ENCODE measurements at regions not wholly inside any gene's neighbourhood (a gene's known extent, or its start where the extent isn't known, plus 50 kb on each side); places are given as distances from the start of the nearest gene placed in this dataset.

GRCh38 chr2:150609831-150610582, 122.5 kb upstream of the RND3 start:
- Histone ChIP-seq H3K79me2 (ENCODE audit: low read length) (no peaks in the 10 kb centered on the region), H3K4me1 (ENCODE audit: low read length) (no peaks in the 10 kb centered on the region), H3K9me2 (replicated peaks; ENCODE audit: insufficient read depth, low read length) (no peaks in the 10 kb centered on the region), H3K9ac (ENCODE audit: low read length) (no peak overlapping the region), H3K27me3 (replicated peaks; ENCODE audit: insufficient read depth, low read length) (no peaks in the 10 kb centered on the region), H3K36me3 (replicated peaks; ENCODE audit: insufficient read depth, low read length) (no peaks in the 10 kb centered on the region), H4K20me1 (ENCODE audit: insufficient read depth, low read length) (no peaks in the 10 kb centered on the region), H3K27ac (ENCODE audit: low read length) (no peak overlapping the region), H3K4me2 (ENCODE audit: low read depth, low read length) (no peak overlapping the region), H3K4me3 (ENCODE audit: low read length) (no peak overlapping the region), H3K9me3 (replicated peaks; ENCODE audit: insufficient read depth, low read length) (no peaks in the 10 kb centered on the region), H3F3A (ENCODE audit: insufficient read depth, low read length) (no peaks in the 10 kb centered on the region), H2AFZ (ENCODE audit: low read length) (no peak overlapping the region)
- TF ChIP-seq EZH2 (optimal IDR thresholded peaks at IDR 0.05; ENCODE audit: low read depth, low read length) (no peak), CTCF (IDR thresholded peaks at IDR 0.05; ENCODE audit: low read length) (no peak), EZH2phosphoT487 (IDR thresholded peaks at IDR 0.05; ENCODE audit: low read length) (no peak)
- DNase-seq: no peak

- TF ChIP-seq EZH2phosphoT487 (IDR thresholded peaks at IDR 0.05; ENCODE audit: low read length): no peak
- TF ChIP-seq CTCF (IDR thresholded peaks at IDR 0.05; ENCODE audit: low read length): no peak
- TF ChIP-seq EZH2 (optimal IDR thresholded peaks at IDR 0.05; ENCODE audit: low read depth, low read length): no peak
- no peaks in the 10 kb centered on the region for H3K9me3 ChIP-seq (replicated peaks; ENCODE audit: insufficient read depth, low read length)
- DNase-seq: no peak
- H3K9ac ChIP-seq (ENCODE audit: low read length): no peak overlapping the region
- H3K4me1 ChIP-seq (ENCODE audit: low read length): no peaks in the 10 kb centered on the region
- no peaks in the 10 kb centered on the region for H3K9me2 ChIP-seq (replicated peaks; ENCODE audit: insufficient read depth, low read length)
- no peak overlapping the region for H3K4me3 ChIP-seq (ENCODE audit: low read length)
- H4K20me1 ChIP-seq (ENCODE audit: insufficient read depth, low read length): no peaks in the 10 kb centered on the region
- H3K27ac ChIP-seq (ENCODE audit: low read length): no peak overlapping the region
- H3K4me2 ChIP-seq (ENCODE audit: low read depth, low read length): no peak overlapping the region
- no peaks in the 10 kb centered on the region for H3K79me2 ChIP-seq (ENCODE audit: low read length)
- H3K36me3 ChIP-seq (replicated peaks; ENCODE audit: insufficient read depth, low read length): no peaks in the 10 kb centered on the region
- no peaks in the 10 kb centered on the region for H3K27me3 ChIP-seq (replicated peaks; ENCODE audit: insufficient read depth, low read length)
- H3F3A ChIP-seq (ENCODE audit: insufficient read depth, low read length): no peaks in the 10 kb centered on the region
- no peak overlapping the region for H2AFZ ChIP-seq (ENCODE audit: low read length)
Measured at GRCh38 chr2:150608341-150608740, 120.9 kb upstream of the RND3 start.

- no peak overlapping the region for H3K4me3 ChIP-seq (ENCODE audit: low read length)
Measured at GRCh38 chr2:150607390-150607811, 119.9 kb upstream of the RND3 start.

More at GRCh38 chr2:150607390-150607811, 119.9 kb upstream of the RND3 start:
- H2AFZ ChIP-seq (ENCODE audit: low read length): no peak overlapping the region
- no peaks in the 10 kb centered on the region for H3F3A ChIP-seq (ENCODE audit: insufficient read depth, low read length)
- H4K20me1 ChIP-seq (ENCODE audit: insufficient read depth, low read length): no peaks in the 10 kb centered on the region
- no peak for DNase-seq
- no peaks in the 10 kb centered on the region for H3K9me2 ChIP-seq (replicated peaks; ENCODE audit: insufficient read depth, low read length)
- no peaks in the 10 kb centered on the region for H3K4me1 ChIP-seq (ENCODE audit: low read length)
- no peaks in the 10 kb centered on the region for H3K9me3 ChIP-seq (replicated peaks; ENCODE audit: insufficient read depth, low read length)
- no peak for TF ChIP-seq CTCF (IDR thresholded peaks at IDR 0.05; ENCODE audit: low read length)
- TF ChIP-seq EZH2 (optimal IDR thresholded peaks at IDR 0.05; ENCODE audit: low read depth, low read length): no peak
- no peak for TF ChIP-seq EZH2phosphoT487 (IDR thresholded peaks at IDR 0.05; ENCODE audit: low read length)
- no peak overlapping the region for H3K4me2 ChIP-seq (ENCODE audit: low read depth, low read length)
- no peak overlapping the region for H3K27ac ChIP-seq (ENCODE audit: low read length)
- no peak overlapping the region for H3K9ac ChIP-seq (ENCODE audit: low read length)
- no peaks in the 10 kb centered on the region for H3K36me3 ChIP-seq (replicated peaks; ENCODE audit: insufficient read depth, low read length)
- no peaks in the 10 kb centered on the region for H3K27me3 ChIP-seq (replicated peaks; ENCODE audit: insufficient read depth, low read length)
- H3K79me2 ChIP-seq (ENCODE audit: low read length): no peaks in the 10 kb centered on the region
